HepG2 (cell line): ENCODE measurements at regions not wholly inside any gene's neighbourhood (a gene's known extent, or its start where the extent isn't known, plus 50 kb on each side); places are given as distances from the start of the nearest gene placed in this dataset.

Experiments
- EZH2 ChIP-seq: conservative IDR thresholded peaks from 2 replicates; pipeline ENCODE4 v1.6.1; 2012; ENCODE audit warnings: mild to moderate bottlenecking, low read depth, low read length, moderate library complexity
- MAFK ChIP-seq, 2 experiments: IDR thresholded peaks in 1 of 2; conservative IDR thresholded peaks in 1 of 2; 2 replicates each; pipeline ENCODE4 v1.6.1; 2011; ENCODE audit warnings: improper control_type of control experiment in 2 of 2, low read length in 2 of 2

DNA sequence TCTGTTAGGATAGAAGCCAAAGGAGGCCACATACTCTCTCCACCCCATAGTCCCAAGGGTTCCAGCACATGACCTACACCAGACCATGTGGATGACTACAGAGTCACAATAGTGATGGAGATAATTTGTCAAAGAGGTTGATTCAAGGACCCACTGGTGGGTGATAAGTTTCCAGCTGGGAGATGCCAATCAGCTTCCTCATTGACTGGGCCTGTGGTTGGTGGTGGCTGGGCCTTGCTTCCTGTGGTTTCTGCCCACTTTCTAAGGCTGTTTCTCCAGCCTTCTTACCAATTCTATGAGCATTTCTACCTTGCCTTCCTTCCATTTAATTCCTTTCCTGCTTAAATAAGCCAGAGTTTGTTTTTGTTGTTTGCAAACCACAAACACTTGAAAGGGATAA lies 95.5 kb upstream of the CPEB2 start:
- TF ChIP-seq MAFK (conservative IDR thresholded peaks at IDR 0.05 in 1 of 2, IDR thresholded peaks at IDR 0.05 in 1 of 2; ENCODE audit: low read length in 2 of 2) (no peak), EZH2 (no peak)
